ENCODE measurements at regions not wholly inside any gene's neighbourhood (a gene's known extent, or its start where the extent isn't known, plus 50 kb on each side); places are given as distances from the start of the nearest gene placed in this dataset.

DNA sequence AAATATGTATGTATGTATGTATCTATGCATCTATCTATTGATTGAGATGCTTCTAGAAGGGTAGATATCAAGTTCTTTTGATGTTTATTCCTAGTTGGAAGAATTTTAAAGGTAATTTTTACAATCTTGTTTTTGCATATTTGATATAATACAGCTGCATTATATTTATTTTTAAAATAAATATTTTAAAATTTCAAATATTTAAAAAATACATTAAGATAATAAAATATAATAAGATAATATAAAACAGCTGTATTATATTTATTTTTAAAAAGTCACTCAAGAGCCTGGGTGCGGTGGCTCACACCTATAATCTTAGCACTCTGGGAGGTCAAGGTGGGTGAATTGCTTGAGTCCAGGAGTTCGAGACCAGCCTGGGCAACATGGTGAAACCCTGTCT lies 92.5 kb downstream of the LIPG start:
- TF ChIP-seq, protein P1, sequence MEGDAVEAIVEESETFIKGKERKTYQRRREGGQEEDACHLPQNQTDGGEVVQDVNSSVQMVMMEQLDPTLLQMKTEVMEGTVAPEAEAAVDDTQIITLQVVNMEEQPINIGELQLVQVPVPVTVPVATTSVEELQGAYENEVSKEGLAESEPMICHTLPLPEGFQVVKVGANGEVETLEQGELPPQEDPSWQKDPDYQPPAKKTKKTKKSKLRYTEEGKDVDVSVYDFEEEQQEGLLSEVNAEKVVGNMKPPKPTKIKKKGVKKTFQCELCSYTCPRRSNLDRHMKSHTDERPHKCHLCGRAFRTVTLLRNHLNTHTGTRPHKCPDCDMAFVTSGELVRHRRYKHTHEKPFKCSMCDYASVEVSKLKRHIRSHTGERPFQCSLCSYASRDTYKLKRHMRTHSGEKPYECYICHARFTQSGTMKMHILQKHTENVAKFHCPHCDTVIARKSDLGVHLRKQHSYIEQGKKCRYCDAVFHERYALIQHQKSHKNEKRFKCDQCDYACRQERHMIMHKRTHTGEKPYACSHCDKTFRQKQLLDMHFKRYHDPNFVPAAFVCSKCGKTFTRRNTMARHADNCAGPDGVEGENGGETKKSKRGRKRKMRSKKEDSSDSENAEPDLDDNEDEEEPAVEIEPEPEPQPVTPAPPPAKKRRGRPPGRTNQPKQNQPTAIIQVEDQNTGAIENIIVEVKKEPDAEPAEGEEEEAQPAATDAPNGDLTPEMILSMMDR (IDR thresholded peaks at IDR 0.05), result no peak
- no peak for TF ChIP-seq POLR2A (IDR thresholded peaks at IDR 0.05)
